ENCODE measurements at regions not wholly inside any gene's neighbourhood (a gene's known extent, or its start where the extent isn't known, plus 50 kb on each side); places are given as distances from the start of the nearest gene placed in this dataset.
"Not testable (repeated sequence)": the region's sequence is repeated elsewhere in the genome, so short reads cannot be mapped to it uniquely, and the experiment has no call there.

DNA sequence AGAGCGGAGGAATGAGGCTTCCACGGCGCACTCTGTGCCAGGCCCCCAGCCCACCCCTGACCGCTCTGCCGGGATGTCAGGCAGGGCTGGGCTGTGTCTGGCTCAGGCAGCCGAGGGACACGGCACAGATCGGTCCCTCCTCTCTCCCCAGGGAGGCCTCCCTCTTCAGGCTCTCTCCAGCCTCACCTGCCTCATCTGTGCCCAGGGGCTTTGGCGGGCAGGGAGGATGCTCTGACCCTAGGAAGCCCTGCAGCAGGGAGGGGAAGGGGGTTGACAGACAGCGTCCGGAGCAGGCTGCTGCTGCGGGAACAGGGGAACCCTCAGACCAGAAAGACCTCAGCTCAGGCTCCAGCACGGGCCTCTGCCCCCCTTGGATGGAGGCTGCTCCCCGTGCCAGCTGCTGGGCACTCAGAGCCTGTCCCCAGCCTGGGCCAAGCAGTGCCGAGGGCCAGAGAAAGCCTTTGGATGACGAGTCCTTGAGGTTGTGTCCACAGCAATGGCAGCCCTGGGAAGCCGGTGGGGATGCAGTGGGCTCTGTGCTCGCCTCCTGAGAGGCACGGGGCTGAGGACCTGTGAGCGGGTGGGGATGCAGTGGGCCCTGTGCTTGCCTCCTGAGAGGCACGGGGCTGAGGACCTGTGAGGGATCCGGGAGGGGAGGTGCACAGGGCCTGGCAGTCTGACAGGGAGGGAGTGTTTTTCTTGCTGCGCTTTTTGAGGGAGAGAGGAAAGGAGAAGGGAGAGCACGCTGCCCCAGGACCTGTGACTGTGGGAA, 66.9 kb downstream of the FOXL3 start:
- DNase-seq = no peak

DNA sequence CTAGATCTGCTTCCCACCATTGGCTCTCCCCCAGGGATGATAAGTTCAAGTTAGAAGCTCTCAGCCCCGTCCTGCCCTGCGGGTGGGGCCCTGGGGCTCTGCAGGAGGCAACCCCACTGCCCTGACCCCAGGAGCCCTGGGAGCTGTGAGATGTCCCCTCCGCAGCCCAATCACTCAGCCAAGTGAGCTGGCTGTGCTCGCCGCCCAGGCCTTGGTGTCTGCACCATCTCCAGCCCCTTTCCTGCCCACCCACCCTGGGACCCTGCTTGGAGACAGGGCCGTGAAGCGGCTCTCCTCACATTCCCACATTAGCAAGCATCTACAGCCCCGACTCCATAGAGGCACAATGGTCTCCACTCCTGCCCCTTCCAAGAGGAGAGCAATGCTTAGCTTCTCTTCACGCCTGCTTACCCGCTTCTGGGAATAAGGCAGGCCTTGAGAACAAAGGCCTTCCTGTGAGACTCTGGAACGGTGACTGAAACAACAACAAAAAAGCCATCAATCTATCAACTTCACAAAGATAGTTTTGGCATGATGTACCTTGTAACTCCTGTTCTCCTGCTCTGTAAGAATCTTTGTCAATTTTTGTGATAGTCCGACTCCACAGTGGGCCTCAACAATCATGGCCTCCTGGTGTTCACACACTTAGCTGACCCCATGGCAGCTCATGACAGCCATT, 67.7 kb downstream of the FOXL3 start:
- no peak for DNase-seq

GRCh38 chr7:358352-358751, 68.4 kb downstream of the FOXL3 start:
- DNase-seq = no peak

- no peak for DNase-seq
Measured at GRCh38 chr7:359226-359765, 69.3 kb downstream of the FOXL3 start.

GRCh38 chr7:359766-360361, 69.9 kb downstream of the FOXL3 start:
- DNase-seq = no peak

GRCh38 chr7:360454-361100, 70.6 kb downstream of the FOXL3 start:
- DNase-seq = no peak

DNA sequence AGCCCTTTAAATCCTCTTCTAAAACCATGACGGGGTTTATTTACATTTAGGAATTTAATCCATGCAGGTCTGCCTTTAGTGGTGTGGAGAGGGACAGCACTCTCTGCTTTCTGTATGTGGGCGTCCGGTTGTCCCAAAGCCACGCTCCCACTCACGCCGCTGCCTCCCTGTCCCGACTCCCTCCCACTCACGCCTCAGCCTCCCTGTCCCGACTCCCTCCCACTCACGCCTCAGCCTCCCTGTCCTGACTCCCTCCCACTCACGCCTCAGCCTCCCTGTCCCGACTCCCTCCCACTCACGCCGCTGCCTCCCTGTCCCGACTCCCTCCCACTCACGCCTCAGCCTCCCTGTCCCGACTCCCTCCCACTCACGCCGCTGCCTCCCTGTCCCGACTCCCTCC, 71.2 kb downstream of the FOXL3 start:
- not testable (repeated sequence) for DNase-seq

- peak; percentile 6 for DNase-seq
Measured at GRCh38 chr7:361680-362401, 71.9 kb downstream of the FOXL3 start.

DNA sequence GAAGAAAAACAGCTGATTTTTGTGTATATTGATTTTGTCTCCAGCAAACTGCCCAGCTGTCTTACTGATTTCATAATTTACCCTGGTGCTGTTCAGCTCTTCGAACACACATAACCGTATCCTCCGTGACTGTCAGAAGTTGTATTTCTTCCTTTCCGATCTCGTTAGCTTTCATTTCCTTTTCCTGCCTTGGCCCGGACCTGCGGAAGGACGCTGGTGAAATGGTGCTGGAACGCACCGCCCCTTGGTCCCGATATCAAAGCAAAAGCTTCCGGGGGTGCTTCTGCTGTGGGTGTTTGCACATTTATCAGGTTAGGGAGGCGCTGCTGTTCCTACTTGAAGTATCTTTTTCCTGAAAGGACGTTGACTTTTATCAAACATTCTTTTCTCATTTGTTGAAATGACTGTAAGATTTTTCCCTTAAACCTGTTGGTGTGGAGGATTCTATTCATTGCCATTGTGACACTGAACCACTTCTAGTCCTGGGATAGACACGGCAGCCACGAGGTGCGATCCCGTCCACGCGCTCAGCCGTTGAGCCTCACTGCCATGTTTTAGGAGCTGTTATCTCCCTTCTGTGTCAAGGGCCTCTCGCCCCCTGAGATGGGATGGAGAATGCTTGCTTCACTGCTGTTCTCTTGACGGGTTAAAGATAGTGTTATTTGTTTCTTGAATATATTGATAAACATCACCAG, 72.6 kb downstream of the FOXL3 start:
- no peak for DNase-seq

DNA sequence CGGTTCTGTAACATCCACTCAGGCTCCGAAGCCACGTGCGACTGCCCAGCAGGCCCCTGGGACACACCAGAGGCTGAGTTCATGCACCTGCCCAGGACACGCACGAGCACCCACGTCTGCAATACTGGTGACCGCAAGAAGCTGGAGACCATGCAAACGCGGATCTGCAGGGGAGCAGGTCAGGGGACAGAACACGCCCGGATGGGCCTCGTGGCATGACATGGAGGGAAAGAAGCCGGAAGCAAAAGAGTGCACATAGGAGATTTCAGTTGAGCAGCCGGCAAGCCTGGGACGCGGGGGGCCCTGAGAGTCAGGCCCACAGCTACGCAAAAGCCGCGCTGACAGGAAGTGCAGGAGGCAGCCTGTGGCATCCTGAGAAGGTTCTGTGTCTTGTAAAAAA, 73.7 kb downstream of the FOXL3 start:
- no peak for DNase-seq

- DNase-seq = no peak
Measured at GRCh38 chr7:364536-364935, 74.6 kb downstream of the FOXL3 start.

GRCh38 chr7:365593-365992, 75.6 kb downstream of the FOXL3 start:
- no peak for DNase-seq

- peak; percentile 39 for DNase-seq
Measured at GRCh38 chr7:366161-366803, 76.3 kb downstream of the FOXL3 start.

GRCh38 chr7:367351-367901, 77.5 kb downstream of the FOXL3 start:
- DNase-seq = no peak

- no peak for DNase-seq
Measured at GRCh38 chr7:368651-369475, 78.9 kb downstream of the FOXL3 start.

DNA sequence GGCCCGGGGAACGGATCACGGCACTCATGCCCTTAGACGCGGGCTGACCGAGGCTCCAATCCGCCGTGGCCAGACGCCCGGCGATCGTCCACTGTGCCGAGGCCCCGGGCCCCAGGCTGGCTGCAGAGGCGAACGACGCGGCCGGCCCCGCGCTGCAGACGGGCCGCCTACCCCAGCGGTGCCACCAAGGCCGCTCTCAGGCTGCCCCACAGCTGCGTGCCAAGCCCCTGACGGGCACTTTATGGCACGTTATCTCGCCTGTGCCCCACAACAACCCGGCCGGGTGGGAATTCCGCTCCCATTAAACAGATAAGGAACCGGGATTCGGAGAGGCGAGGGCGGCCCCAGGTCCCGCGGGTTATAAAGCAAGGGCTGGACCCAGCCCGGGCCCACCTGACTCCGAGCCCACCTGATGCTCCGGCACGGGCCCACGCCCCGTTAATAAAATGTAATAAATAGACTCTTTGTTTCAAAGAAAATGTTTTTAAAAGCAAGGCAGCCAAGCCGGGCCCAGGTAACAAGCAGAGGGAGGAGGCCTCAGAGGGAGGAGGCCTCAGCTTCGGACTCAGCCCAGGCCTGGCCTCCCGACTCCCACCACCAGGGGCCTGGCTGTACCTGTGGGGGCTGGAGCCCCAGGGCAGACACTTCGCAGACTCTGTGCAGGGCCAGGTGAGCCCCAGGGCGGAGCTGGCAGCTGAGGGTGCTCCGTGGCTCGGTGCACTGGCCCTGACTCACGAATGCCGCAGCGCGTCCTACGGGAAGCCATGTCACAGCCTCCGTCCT, 79.7 kb downstream of the FOXL3 start:
- no peak for DNase-seq

DNA sequence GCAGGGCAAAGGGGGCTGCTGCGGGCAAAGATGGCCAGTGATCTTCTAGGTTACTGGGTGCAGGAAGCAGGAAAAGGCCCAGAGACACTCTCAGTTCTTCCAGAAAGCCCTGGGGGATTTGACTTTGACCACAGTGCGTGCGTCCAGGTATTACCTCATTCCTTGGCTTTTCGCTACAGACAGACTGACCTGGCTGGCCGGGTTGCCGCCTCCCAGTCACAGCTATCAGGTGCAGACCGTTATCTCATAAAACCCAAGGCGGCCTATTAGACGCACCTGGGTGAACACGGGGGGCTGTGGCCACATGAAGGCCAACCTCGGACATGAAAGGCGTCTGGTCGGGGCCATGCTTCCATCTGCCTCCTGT, 80.3 kb downstream of the FOXL3 start:
- no peak for DNase-seq

- DNase-seq = no peak
Measured at GRCh38 chr7:370775-371118, 80.8 kb downstream of the FOXL3 start.

DNA sequence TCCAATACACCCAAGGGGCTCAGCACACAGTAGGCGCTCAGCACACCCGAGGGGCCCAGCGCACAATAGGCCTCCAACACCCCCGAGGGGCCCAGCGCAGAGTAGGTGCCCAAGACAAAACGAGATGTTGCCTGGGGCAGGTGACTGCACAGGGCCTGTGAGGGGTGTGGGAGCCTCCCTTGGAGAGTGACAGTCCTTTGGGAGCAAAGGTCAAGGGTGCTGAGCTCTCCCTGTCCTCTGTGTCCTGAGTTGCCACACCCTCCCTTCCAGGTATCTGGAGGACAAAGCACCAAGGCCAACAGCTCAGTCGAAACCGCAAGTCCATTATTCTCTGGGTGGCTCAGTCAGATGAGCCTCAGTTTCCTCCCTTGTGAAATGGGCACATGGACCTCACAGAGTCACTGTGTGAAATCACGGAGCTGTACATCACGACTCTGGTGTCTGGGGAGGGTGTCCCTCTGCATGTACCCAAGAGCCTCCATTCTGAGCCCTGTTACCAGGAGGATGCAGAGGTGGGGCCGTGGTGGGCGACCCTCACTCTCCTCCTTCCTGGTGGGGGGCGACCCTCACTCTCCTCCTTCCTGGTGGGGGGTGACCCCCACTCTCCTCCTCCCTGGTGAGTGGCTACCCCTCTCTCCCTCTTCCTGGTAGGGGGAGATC, 81.3 kb downstream of the FOXL3 start:
- DNase-seq = no peak
